Gastrocnemius medialis (tissue), 4 donors: ENCODE measurements at regions not wholly inside any gene's neighbourhood (a gene's known extent, or its start where the extent isn't known, plus 50 kb on each side); places are given as distances from the start of the nearest gene placed in this dataset.

Source experiments
- ATAC-seq, 2 donors: fragments of 150-250 bp; one replicate each; pipeline ENCODE4 v1.9.1; 2016
- DNase-seq, 2 donors: peaks; one replicate each; pipeline ENCODE4 v3.0.0-alpha.2; 2019
- H3K27ac ChIP-seq, 4 donors: fragments of 200-600 bp; sonication (generic); 1 replicate in 1 of 4; 2 replicates in 3 of 4; pipeline ENCODE4 v1.5.1; 2016 to 2018; ENCODE audit warnings: mild to moderate bottlenecking in 2 of 4, moderate library complexity in 1 of 4
- H3K27me3 ChIP-seq, 3 donors: fragments of 200-600 bp; sonication (generic) in 2 of 3; 1 replicate in 1 of 3; 2 replicates in 2 of 3; pipeline versions ENCODE4 v1.5.1 to v1.6.0; 2016 to 2019; ENCODE audit warnings: mild to moderate bottlenecking in 1 of 3, moderate library complexity in 1 of 3
- H3K36me3 ChIP-seq, 2 donors: fragments of 200-600 bp; sonication (generic) in 1 of 2; one replicate each; pipeline ENCODE4 v1.5.1; 2017 to 2018
- H3K4me1 ChIP-seq, 2 donors: fragments of 200-600 bp; sonication (generic) in 1 of 2; one replicate each; pipeline ENCODE4 v1.5.1; 2016 to 2017; ENCODE audit warnings: mild to moderate bottlenecking in 2 of 2
- H3K4me3 ChIP-seq, 4 donors: fragments of 200-600 bp; sonication (generic) in 3 of 4; 1 replicate in 1 of 4; 2 replicates in 3 of 4; pipeline ENCODE4 v1.5.1; 2016 to 2019; ENCODE audit warnings: mild to moderate bottlenecking in 2 of 4
- H3K9me3 ChIP-seq, 3 donors: fragments of 200-600 bp; sonication (generic) in 2 of 3; 1 replicate in 1 of 3; 2 replicates in 2 of 3; pipeline ENCODE4 v1.5.1; 2016 to 2019
- POLR2A ChIP-seq, 2 donors: fragments of 450-650 bp; IDR thresholded peaks; one replicate each; pipeline ENCODE4 v1.6.1; 2017; ENCODE audit warnings: antibody characterized with exemption in 2 of 2, mild to moderate bottlenecking in 2 of 2, moderate library complexity in 2 of 2
- in situ Hi-C, 4 donors: fragments of 200-750 bp; cut with MboI; loops; one replicate each; pipeline versions ENCODE4 v1.15.0 to v1.8.0; 2017; ENCODE audit warnings: low sequenced_read_pairs in 4 of 4
- intact Hi-C: fragments of 100-400 bp; cut with DNase I; formaldehyde crosslinking; loops from one replicate; pipeline ENCODE4 v1.15.1; 2023; ENCODE audit warnings: low total_unique reads
- TF ChIP-seq, protein P1 (sequence below), 5 experiments: fragments of 450-650 bp in 3 of 5; fragments of 200-600 bp in 2 of 5; sonication (generic) in 2 of 5; IDR thresholded peaks in 4 of 5; conservative IDR thresholded peaks in 1 of 5; 1 replicate in 4 of 5; 2 replicates in 1 of 5; pipeline ENCODE4 v1.5.1; 2016 to 2019; ENCODE audit warnings: antibody characterized with exemption in 5 of 5, mild to moderate bottlenecking in 3 of 5, moderate library complexity in 3 of 5

DNA sequence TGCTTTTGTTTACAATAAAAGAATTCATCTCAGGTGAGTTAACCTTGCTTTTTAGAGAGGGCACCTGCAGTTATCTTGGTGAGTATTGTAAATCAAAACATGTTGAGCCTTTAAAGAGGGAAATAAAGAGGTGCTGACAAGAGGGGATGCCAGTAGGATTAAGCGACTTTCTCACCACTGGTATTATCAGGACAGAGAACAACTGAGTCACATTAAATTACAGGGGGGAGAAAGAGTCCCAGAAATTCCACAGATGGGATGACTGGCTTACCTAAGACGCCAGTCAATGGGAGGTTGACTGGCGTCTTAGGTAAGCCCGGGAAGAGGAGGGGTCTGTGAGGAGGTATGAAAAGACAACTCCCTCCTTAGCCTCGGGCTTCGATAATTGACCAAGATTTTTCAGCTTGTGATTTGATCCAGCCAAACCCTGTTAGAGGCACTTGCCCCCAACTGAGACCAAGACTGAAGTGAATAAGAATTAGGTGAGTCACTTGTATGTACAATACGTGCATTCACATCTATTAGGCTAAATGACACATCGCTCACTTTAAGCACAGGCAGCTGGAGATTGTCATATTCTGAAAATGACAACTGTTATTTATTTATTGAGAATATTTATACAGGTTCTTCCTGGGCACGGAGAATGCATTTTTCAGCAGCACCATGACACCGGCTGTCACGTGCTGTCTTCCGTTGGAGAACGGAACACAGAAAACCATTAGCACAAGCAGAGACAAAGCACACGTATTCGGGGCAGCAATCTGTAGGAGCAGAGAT lies 117.6 kb downstream of the SEM1 start:
- TF ChIP-seq POLR2A (IDR thresholded peaks at IDR 0.05): no peak
- TF ChIP-seq, protein P1, sequence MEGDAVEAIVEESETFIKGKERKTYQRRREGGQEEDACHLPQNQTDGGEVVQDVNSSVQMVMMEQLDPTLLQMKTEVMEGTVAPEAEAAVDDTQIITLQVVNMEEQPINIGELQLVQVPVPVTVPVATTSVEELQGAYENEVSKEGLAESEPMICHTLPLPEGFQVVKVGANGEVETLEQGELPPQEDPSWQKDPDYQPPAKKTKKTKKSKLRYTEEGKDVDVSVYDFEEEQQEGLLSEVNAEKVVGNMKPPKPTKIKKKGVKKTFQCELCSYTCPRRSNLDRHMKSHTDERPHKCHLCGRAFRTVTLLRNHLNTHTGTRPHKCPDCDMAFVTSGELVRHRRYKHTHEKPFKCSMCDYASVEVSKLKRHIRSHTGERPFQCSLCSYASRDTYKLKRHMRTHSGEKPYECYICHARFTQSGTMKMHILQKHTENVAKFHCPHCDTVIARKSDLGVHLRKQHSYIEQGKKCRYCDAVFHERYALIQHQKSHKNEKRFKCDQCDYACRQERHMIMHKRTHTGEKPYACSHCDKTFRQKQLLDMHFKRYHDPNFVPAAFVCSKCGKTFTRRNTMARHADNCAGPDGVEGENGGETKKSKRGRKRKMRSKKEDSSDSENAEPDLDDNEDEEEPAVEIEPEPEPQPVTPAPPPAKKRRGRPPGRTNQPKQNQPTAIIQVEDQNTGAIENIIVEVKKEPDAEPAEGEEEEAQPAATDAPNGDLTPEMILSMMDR (IDR thresholded peaks at IDR 0.05 in 4 of 5, conservative IDR thresholded peaks at IDR 0.05 in 1 of 5): no peak
- in situ Hi-C loops: no loop called here

DNA sequence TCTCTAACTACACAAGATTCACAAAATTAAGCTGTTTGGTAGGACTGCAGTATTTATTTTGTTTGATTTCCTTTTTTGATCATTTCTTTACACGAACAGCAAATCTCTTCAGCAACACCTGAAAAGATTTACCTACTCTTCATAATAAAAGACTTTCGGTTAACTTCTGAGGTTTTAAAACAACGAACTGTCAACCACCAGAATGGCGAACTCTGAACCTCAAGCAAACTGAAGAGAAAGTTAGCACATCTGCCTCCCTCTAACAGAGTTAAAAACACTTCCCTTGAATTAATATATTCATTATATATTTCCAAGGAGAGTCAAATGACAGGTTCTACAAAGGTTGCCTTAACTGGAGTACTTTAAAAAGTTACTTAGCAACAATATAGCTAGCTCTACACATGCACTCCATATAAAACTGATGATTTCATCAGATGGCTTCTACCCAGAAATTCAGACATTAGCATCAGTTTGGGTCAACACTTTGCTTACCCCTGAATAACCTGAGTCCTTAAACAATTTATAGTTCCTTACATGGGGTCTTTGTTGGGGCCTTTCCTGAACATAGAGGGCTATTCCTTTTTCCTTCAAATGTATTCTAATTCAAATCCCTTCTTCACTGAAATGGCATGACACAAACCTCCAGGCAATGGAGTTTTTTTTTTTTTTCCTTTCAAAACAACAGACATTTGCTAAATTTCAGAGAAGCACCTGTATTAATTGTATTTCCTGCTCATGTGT lies 118.3 kb downstream of the SEM1 start:
- intact Hi-C loops (no loop called here), in situ Hi-C loops (no loop called here)
- H3K4me3 ChIP-seq: no peak overlapping the region
- no peak overlapping the region for H3K27ac ChIP-seq
- TF ChIP-seq POLR2A (IDR thresholded peaks at IDR 0.05): no peak
- TF ChIP-seq, protein P1 (IDR thresholded peaks at IDR 0.05 in 4 of 5, conservative IDR thresholded peaks at IDR 0.05 in 1 of 5): no peak
- no peaks in the 10 kb centered on the region for H3K4me1 ChIP-seq
- no peak for DNase-seq
- no peaks in the 10 kb centered on the region for H3K9me3 ChIP-seq
- H3K27me3 ChIP-seq: no peaks in the 10 kb centered on the region
- H3K36me3 ChIP-seq: no peaks in the 10 kb centered on the region
- no peak for ATAC-seq

More for the DNA sequence above, 117.6 kb downstream of the SEM1 start:
- H3K36me3 ChIP-seq: no peaks in the 10 kb centered on the region
- peaks cover 0 to 4% of the 10 kb centered on the region in 2 donors for H3K4me1 ChIP-seq
- H3K4me3 ChIP-seq: no peak overlapping the region
- no peak overlapping the region for H3K27ac ChIP-seq
- H3K27me3 ChIP-seq: no peaks in the 10 kb centered on the region
- DNase-seq (no peak), ATAC-seq (no peak)
- intact Hi-C loops: no loop called here
- H3K9me3 ChIP-seq: no peaks in the 10 kb centered on the region

DNA sequence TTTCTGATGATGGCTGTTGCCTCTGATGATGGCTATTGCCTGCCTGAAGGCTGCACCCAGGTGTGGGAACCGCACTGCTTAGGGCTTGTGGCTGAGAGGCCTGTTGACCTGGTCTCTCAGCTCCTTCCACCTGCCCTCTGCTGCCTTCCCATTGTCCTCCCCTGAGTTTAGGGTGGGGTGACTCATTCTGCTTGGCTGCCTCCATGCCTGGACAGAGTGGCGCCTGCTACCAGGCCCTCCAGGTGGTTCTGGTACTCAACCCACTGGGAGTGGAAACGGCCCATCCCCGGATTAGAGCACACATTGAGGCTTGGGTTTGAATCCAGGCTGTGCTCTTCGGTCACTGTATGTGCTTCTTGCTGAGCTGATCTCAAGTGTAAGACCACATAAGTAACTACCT lies 120.6 kb downstream of the SEM1 start:
- no peaks in the 10 kb centered on the region for H3K4me1 ChIP-seq
- H3K36me3 ChIP-seq: no peaks in the 10 kb centered on the region
- no peak for TF ChIP-seq POLR2A (IDR thresholded peaks at IDR 0.05)
- DNase-seq: no peak
- no peak overlapping the region for H3K27ac ChIP-seq
- H3K27me3 ChIP-seq: no peaks in the 10 kb centered on the region
- ATAC-seq: no peak
- no peaks in the 10 kb centered on the region for H3K9me3 ChIP-seq
- intact Hi-C loops (no loop called here), in situ Hi-C loops (no loop called here)
- no peak overlapping the region for H3K4me3 ChIP-seq

DNA sequence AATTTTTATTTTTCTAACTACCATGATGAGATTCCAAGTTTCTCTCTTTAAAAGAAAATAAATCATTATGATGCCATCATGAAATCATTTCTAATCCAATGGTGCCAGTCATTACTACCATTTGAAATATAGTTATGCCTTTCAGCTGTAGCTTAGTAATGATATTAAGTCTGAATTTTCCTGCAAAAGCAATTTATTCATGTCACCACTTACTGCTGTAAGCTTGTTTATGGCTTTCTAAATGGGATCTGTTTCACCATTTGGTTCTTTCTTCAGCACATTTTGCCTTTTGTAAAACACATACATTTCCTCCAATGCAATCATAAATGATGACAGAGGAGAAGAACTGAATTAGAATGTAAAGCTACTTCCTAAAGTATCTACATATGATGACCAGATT lies 130.5 kb downstream of the SEM1 start:
- intact Hi-C loops: no loop called here
- DNase-seq: no peak

GRCh38 chr7:96578606-96579005 lies 131.0 kb downstream of the SEM1 start:
- in situ Hi-C loops (no loop called here), intact Hi-C loops (no loop called here)
- Histone ChIP-seq H3K9me3 (no peaks in the 10 kb centered on the region), H3K4me3 (no peak overlapping the region), H3K27ac (no peak overlapping the region), H3K36me3 (no peaks in the 10 kb centered on the region), H3K4me1 (no peaks in the 10 kb centered on the region), H3K27me3 (no peaks in the 10 kb centered on the region)
- TF ChIP-seq, protein P1 (IDR thresholded peaks at IDR 0.05 in 4 of 5, conservative IDR thresholded peaks at IDR 0.05 in 1 of 5): no peak
- TF ChIP-seq POLR2A (IDR thresholded peaks at IDR 0.05): no peak
- DNase-seq (no peak), ATAC-seq (no peak)

More for the DNA sequence above, 130.5 kb downstream of the SEM1 start:
- Histone ChIP-seq H3K9me3 (no peaks in the 10 kb centered on the region), H3K4me1 (no peaks in the 10 kb centered on the region), H3K27me3 (no peaks in the 10 kb centered on the region), H3K4me3 (no peak overlapping the region), H3K27ac (no peak overlapping the region), H3K36me3 (no peaks in the 10 kb centered on the region)
- TF ChIP-seq POLR2A (IDR thresholded peaks at IDR 0.05): no peak
- TF ChIP-seq, protein P1 (IDR thresholded peaks at IDR 0.05 in 4 of 5, conservative IDR thresholded peaks at IDR 0.05 in 1 of 5): no peak
- in situ Hi-C loops: no loop called here
- no peak for ATAC-seq
